OCI-LY7 (cell line): ENCODE measurements at regions not wholly inside any gene's neighbourhood (a gene's known extent, or its start where the extent isn't known, plus 50 kb on each side); places are given as distances from the start of the nearest gene placed in this dataset.
"Not testable (repeated sequence)": the region's sequence is repeated elsewhere in the genome, so short reads cannot be mapped to it uniquely, and the experiment has no call there.

Experiments
- CTCF ChIP-seq: fragments of 200-600 bp; sonication (generic); conservative IDR thresholded peaks from 2 replicates; pipeline ENCODE4 v1.5.1; 2014; ENCODE audit warnings: mild to moderate bottlenecking, antibody characterized with exemption, low read length, moderate library complexity, mixed read lengths
- EZH2phosphoT487 ChIP-seq: fragments of 200-600 bp; sonication (generic); IDR thresholded peaks from 2 replicates; pipeline ENCODE4 v1.6.1; 2018; ENCODE audit warnings: low read depth, borderline replicate concordance, mild to moderate bottlenecking, mixed run types, antibody characterized with exemption, low read length, moderate library complexity, mixed read lengths

GRCh38 chr4:37746852-37747251, 60.7 kb upstream of the RELL1 start:
- TF ChIP-seq CTCF, EZH2phosphoT487: not testable (repeated sequence)
